ENCODE measurements at regions not wholly inside any gene's neighbourhood (a gene's known extent, or its start where the extent isn't known, plus 50 kb on each side); places are given as distances from the start of the nearest gene placed in this dataset.

DNA sequence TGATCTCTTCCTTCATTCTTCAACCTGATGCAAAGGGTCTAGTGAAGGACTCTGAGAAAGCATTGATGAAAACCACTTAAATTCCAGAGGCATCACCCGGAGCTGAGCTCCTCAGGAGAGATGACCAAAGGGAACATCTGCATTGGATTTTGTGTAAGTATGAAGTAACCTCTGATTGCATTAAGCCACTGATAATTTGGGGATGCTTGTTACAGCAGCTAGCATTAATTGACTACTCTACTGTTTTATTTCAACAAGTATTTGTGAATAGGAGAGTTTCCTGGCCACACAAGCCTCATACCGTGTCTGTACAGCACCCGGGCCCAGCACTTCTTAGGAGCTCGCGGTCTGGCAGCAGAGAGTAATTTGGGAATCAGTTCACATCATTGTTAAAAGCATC, 250.7 kb upstream of the POU3F1 start:
- H3K4me3 ChIP-seq (ENCODE audit: low read depth, low read length) = no peak overlapping the region
- DNase-seq (ENCODE audit: low read depth) = no peak

DNA sequence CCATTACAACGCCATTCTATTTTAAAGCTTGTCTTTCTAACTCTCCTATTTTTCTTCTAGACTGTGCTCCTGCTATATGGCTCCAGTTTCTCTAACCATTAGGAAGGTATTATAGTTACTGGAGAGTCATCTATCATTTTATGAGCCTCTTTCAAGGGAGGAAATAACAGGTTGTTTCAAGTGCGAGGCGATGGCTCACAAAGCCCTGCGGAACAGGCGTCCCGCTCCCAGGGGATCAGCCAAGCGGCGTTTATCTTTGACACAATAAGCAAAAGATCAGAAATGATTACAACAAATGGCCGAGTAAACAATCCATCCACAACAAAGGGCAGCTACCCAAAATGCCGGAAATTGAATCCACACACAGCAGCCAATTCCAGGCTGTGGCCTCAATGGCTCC, 249.5 kb upstream of the POU3F1 start:
- DNase-seq (ENCODE audit: low read depth) = no peak
- H3K4me3 ChIP-seq (ENCODE audit: low read depth, low read length) = no peak overlapping the region

GRCh38 chr1:38293567-38293966, 247.0 kb upstream of the POU3F1 start:
- DNase-seq (ENCODE audit: low read depth) = no peak

DNA sequence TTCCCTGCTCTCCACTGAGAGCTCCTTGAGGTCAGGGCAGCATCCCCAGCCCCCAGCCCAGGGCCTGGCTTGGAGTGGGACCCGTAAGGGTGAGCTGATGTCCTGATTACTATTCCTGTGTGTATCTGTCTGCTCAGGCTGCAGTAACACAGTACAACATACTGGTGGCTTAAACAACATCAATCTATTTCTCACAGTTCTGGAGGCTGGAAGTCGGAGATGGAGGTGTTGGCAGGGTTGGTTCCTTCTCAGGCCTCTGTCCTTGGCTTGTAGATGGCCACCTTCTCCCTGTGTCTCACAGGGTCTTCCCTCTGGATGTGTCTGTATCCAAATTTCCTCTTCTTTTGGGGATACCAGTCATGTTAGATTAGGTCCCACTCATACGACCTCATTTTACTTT, 246.4 kb upstream of the POU3F1 start:
- DNase-seq (ENCODE audit: low read depth) = no peak
- H3K4me3 ChIP-seq (ENCODE audit: low read depth, low read length) = no peak overlapping the region

More at GRCh38 chr1:38293567-38293966, 247.0 kb upstream of the POU3F1 start:
- H3K4me3 ChIP-seq (ENCODE audit: low read depth, low read length) = no peak overlapping the region

DNA sequence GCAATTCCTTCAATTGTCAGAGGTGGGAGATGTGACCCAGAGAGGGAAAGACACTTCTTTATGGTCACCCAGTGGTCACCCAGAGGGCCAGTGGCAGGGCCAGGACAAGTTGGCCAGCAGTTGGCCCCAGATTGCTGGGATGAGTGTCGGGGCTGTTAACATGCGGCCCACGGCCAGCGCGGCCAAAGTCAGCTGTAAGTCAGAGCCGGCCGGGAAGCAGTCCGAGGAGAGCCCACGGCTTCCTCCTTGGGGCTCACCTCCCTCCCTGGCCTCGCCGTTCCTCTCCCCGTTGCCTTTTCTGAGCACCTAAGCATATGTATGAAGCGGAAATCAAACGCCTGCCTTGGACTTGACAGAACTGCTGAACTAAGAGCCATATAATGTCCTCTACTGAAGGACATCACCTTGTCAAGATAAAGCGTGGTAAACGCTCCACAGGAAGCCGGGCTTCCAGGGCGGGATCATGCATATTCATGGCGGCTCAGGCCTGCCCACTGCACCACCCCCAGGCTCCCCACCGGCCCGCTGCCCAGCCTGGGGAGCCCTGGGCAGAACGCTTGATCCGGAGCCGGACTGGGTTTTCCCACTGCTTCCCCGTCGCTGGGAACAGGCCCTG, 245.4 kb upstream of the POU3F1 start:
- no peak overlapping the region for H3K4me3 ChIP-seq (ENCODE audit: low read depth, low read length)
- no peak for DNase-seq (ENCODE audit: low read depth)

DNA sequence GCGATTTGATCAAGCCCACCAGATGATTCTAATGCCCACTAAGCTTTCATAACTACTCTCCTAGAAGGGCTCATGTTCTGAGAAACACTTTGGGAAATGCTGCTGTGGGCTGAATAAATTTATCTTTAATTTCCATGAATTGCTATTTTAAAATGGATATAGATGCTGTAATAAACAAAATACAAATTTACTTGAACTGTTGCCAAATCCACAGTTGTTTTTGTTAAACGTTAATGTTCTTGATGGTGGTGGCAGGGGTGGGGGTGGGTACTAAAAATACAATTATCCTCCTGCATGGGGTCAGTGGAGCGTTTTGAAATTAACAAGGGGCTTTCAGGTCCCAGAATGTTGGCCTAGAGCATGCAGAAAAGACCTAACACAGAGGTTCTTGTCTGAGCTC, 244.7 kb upstream of the POU3F1 start:
- H3K4me3 ChIP-seq (ENCODE audit: low read depth, low read length) = no peak overlapping the region
- DNase-seq (ENCODE audit: low read depth) = no peak

DNA sequence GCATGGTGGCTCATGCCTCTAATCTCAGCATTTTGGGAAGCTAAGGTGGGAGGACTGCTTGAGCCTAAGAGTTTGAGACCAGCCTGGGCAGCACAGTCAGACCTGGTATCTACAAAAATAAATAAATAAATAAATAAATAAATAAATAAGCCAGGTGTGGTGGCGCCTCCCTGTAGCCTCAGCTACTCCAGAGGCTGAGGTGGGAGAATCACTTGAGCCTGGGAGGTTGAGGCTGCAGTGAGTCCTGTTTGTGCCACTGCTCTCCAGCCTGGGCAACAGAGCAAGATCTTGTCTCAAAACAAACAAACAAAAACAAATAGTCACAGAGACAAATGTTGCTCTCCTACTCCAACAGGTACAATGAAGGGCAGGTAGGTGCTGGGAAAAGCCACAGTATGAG, 242.4 kb upstream of the POU3F1 start:
- no peak overlapping the region for H3K4me3 ChIP-seq (ENCODE audit: low read depth, low read length)
- DNase-seq (ENCODE audit: low read depth) = no peak

GRCh38 chr1:38287547-38287946, 241.0 kb upstream of the POU3F1 start:
- DNase-seq (ENCODE audit: low read depth) = no peak
- no peak overlapping the region for H3K4me3 ChIP-seq (ENCODE audit: low read depth, low read length)

- H3K4me3 ChIP-seq (ENCODE audit: low read depth, low read length) = no peak overlapping the region
- no peak for DNase-seq (ENCODE audit: low read depth)
Observed at GRCh38 chr1:38287036-38287435, 240.4 kb upstream of the POU3F1 start.

DNA sequence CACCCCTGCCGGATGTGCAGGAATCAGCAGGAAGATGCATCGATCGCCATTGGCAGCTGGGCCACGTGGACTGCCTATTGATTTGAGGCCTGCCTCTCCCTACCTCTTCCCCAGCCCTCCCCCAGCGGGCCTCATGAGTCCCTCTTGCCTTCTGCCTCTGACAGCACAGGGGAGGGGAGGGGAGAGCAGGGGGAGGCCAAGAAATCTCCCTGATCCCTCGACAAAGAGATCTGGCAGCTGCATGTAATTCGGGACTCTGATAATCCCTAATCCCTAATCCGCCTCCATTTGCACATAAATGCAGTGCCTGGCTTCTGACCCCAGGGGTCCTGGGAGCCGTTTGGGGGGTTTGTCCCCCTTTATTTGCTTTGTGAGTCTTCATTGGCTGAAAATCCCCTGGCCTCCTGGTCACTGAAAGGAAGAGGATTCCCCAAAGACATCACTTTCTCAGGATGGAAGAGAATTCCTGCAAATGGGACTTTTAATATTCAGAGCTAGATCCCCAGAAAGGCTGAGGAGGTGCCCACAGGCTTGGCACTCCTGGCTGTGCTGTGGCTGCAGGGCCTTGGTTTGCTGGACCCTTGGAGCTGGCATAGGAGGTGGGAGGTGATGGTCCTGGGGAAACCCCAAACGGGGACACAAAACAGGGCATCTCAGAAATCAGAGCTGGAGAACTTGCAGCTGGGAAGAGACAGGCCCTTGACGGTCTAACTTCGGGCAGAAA, 239.4 kb upstream of the POU3F1 start:
- no peak for DNase-seq (ENCODE audit: low read depth)
- H3K4me3 ChIP-seq (ENCODE audit: low read depth, low read length) = no peak overlapping the region

DNA sequence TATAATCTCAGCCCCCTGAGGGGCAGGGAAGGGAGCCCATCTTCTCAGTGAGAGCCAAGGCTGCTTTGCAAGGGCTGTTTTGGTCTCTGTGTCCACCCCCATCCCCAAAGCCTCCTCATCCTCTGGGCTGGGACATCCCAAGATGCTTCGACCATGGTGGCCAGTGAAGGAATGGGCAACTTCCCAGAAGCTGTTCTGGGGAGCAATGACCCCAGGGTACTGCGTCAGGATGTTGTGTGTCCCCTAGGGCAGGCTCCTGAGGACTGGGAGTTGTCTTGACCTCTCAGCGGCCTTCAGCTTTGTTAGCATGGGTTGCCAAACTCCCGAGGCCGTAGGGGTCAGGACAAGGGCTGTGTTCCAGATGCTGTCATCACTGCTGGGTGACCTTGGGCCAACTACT, 238.4 kb upstream of the POU3F1 start:
- H3K4me3 ChIP-seq (ENCODE audit: low read depth, low read length) = no peak overlapping the region
- no peak for DNase-seq (ENCODE audit: low read depth)

DNA sequence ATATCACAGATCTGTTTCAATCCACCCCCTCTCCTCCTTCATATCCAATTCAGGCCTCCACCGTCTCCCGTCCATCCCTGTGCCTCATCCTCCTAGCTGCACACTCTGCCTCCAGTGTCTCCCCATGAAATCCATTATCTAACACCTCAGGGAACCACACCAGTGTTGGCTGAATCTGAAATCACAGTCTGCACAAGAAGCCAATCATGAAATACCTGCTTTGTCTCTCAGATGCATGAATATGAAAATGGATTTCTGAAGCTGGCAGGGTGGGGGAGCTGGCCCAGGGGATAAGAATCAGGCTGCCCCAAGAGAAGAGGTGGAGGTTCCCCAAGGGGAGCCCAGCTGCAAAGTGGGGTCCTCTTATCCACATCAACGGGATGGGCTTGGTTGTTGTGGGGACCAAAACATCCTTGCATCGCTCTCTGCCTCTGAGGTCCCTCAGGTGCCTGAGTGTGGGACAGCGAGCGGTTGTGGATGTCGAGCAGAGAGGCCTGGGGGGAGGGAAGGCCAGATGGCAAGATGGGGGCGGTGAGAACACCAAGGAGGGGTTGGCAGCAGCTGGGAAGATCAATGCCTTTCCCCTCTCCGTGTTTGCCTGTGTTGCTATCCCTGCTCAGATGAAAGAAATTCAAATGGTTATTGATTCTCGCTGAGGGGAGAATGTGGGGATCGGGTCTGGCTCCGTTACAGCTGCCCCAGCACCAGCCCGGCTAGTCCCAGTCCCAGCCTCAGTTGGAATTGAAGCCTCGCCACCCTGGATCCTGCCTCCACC, 237.3 kb upstream of the POU3F1 start:
- DNase-seq (ENCODE audit: low read depth) = no peak
- H3K4me3 ChIP-seq (ENCODE audit: low read depth, low read length) = no peak overlapping the region

GRCh38 chr1:38279148-38279547, 232.6 kb upstream of the POU3F1 start:
- no peak for DNase-seq (ENCODE audit: low read depth)
- H3K4me3 ChIP-seq (ENCODE audit: low read depth, low read length) = no peak overlapping the region

GRCh38 chr1:38277646-38278045, 231.1 kb upstream of the POU3F1 start:
- H3K4me3 ChIP-seq (ENCODE audit: low read depth, low read length) = no peak overlapping the region
- DNase-seq (ENCODE audit: low read depth) = no peak

- no peak overlapping the region for H3K4me3 ChIP-seq (ENCODE audit: low read depth, low read length)
- DNase-seq (ENCODE audit: low read depth) = no peak
Observed at GRCh38 chr1:38275960-38276359, 229.4 kb upstream of the POU3F1 start.

- no peak for DNase-seq (ENCODE audit: low read depth)
Observed at GRCh38 chr1:38274974-38275373, 228.4 kb upstream of the POU3F1 start.

GRCh38 chr1:38273196-38273804, 226.7 kb upstream of the POU3F1 start:
- DNase-seq (ENCODE audit: low read depth) = no peak
- H3K4me3 ChIP-seq (ENCODE audit: low read depth, low read length) = no peak overlapping the region

More at GRCh38 chr1:38274974-38275373, 228.4 kb upstream of the POU3F1 start:
- no peak overlapping the region for H3K4me3 ChIP-seq (ENCODE audit: low read depth, low read length)

DNA sequence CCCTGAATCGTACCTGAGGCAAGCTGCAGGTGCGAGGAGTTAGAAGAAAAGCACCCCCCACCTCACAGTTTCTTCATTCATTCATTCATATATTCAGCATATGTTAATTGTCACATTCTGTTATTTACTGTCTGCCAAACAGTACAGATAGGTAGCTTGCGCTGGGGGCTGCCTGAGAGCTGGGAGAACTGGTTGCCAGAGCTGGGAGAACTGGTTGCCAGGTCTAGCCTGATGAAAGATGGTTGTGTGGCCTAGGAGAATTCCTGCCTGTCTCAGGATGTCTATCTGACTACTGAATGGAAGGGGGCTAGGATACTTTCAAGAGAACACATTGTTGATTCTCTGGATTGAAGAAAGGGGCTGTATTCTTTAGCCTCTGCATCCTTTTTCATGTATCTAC, 225.9 kb upstream of the POU3F1 start:
- no peak overlapping the region for H3K4me3 ChIP-seq (ENCODE audit: low read depth, low read length)
- no peak for DNase-seq (ENCODE audit: low read depth)

- DNase-seq (ENCODE audit: low read depth) = no peak
- no peak overlapping the region for H3K4me3 ChIP-seq (ENCODE audit: low read depth, low read length)
Observed at GRCh38 chr1:38270849-38271633, 224.4 kb upstream of the POU3F1 start.

Data from skeletal muscle cell (primary cell).